GM12891 (cell line): ENCODE measurements at regions not wholly inside any gene's neighbourhood (a gene's known extent, or its start where the extent isn't known, plus 50 kb on each side); places are given as distances from the start of the nearest gene placed in this dataset.

Experiments used
- POLR2A ChIP-seq: IDR thresholded peaks from 2 replicates; pipeline ENCODE4 v1.6.1; 2011; ENCODE audit warnings: low read depth, low read length, control low read depth
- POLR2AphosphoS5 ChIP-seq: IDR thresholded peaks from 2 replicates; pipeline ENCODE4 v1.6.1; 2011; ENCODE audit warnings: low read depth, low read length, control low read depth
- TAF1 ChIP-seq: IDR thresholded peaks from 2 replicates; pipeline ENCODE4 v1.6.1; 2011; ENCODE audit warnings: low read depth, low read length, control low read depth

DNA sequence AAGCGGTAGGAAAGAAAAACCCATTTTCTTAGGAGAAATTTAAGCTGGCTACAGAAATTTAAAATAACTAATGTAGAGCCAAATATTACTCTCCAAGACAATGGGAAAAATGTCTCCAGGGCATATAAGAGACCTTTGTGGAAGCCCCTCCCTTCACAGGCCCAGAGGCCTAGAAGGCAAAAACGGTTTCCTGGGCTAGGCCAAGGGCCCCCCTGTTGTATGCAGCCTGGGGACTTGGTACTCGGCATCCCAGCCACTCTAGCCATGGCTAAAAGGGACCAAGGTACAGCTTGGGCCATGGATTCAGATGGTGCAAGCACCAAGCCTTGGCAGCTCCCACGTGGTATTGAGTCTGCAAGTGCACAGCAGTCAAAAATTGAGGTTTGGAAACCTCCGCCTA is 90.1 kb downstream of the CGGBP1 start:
- TF ChIP-seq POLR2AphosphoS5 (no peak), POLR2A (no peak), TAF1 (no peak)
